NB4 (cell line): ENCODE measurements at regions not wholly inside any gene's neighbourhood (a gene's known extent, or its start where the extent isn't known, plus 50 kb on each side); places are given as distances from the start of the nearest gene placed in this dataset.

Source experiments
- DNase-seq: peaks from one replicate; pipeline ENCODE4 v3.0.0; 2010; ENCODE audit warnings: low read depth
- H3K4me3 ChIP-seq: one replicate; pipeline ENCODE4 v1.5.1; 2011; ENCODE audit warnings: mild to moderate bottlenecking, low read depth, low read length, moderate library complexity
- MYC ChIP-seq: IDR thresholded peaks from 2 replicates; pipeline ENCODE4 v1.6.1; 2011; ENCODE audit warnings: low read depth, low read length
- POLR2A ChIP-seq: IDR thresholded peaks from 2 replicates; pipeline ENCODE4 v1.6.1; 2011; ENCODE audit warnings: mild to moderate bottlenecking; ENCODE audit not compliant: insufficient read length; ENCODE audit errors: extremely low read depth
- TF ChIP-seq, protein P1 (sequence below): IDR thresholded peaks from 2 replicates; pipeline ENCODE4 v1.6.1; 2011; ENCODE audit warnings: low read depth, low read length
- TF ChIP-seq, protein P2 (sequence below): IDR thresholded peaks from one replicate; pipeline ENCODE4 v1.5.1; 2012; ENCODE audit warnings: low read depth, low read length

DNA sequence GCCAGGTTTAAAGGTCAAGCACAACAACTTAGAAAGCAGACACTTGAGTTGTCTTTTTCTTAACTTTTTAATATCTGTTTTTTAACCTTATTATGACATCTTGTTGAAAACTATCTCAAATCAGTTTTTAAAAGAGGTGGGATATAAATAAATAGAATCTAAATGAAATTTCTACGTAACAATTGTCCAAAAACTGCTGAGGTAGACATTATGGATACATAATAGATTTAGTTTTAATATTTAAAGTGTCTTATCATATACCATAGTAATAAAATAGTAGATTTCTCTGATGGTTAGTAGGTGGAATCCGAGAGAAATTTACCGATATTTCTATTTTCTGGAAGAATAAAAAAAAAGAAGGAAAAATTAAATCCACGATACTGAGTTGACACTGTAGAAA lies 113.9 kb upstream of the MMS22L start:
- no peak for DNase-seq
- TF ChIP-seq, protein P1, sequence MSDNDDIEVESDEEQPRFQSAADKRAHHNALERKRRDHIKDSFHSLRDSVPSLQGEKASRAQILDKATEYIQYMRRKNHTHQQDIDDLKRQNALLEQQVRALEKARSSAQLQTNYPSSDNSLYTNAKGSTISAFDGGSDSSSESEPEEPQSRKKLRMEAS = no peak
- TF ChIP-seq, protein P2, sequence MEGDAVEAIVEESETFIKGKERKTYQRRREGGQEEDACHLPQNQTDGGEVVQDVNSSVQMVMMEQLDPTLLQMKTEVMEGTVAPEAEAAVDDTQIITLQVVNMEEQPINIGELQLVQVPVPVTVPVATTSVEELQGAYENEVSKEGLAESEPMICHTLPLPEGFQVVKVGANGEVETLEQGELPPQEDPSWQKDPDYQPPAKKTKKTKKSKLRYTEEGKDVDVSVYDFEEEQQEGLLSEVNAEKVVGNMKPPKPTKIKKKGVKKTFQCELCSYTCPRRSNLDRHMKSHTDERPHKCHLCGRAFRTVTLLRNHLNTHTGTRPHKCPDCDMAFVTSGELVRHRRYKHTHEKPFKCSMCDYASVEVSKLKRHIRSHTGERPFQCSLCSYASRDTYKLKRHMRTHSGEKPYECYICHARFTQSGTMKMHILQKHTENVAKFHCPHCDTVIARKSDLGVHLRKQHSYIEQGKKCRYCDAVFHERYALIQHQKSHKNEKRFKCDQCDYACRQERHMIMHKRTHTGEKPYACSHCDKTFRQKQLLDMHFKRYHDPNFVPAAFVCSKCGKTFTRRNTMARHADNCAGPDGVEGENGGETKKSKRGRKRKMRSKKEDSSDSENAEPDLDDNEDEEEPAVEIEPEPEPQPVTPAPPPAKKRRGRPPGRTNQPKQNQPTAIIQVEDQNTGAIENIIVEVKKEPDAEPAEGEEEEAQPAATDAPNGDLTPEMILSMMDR = no peak
- TF ChIP-seq MYC = no peak
- TF ChIP-seq POLR2A = no peak
- no peak overlapping the region for H3K4me3 ChIP-seq

DNA sequence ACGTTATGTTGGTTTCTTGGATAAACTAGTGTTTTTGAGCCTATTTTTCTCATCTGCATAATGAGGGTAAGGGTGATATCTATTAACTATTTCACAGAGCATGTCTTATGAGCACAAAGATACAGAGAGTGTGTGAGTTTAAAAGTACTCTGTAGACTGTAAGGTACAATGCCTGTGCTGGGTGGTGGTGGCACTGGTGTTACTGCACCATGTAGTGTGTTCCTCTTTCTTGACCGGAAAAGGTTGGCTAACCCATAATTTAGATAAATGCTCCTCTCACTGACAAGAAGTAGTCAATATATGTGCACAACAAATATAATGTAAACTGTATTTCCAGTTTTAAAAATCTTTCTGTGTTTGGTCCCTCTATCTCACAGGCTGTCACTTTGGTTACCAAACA lies 116.2 kb upstream of the MMS22L start:
- no peak overlapping the region for H3K4me3 ChIP-seq
- TF ChIP-seq, protein P2 = no peak
- TF ChIP-seq MYC (no peak), POLR2A (no peak)
- TF ChIP-seq, protein P1 = no peak
- DNase-seq = peak; percentile 28

DNA sequence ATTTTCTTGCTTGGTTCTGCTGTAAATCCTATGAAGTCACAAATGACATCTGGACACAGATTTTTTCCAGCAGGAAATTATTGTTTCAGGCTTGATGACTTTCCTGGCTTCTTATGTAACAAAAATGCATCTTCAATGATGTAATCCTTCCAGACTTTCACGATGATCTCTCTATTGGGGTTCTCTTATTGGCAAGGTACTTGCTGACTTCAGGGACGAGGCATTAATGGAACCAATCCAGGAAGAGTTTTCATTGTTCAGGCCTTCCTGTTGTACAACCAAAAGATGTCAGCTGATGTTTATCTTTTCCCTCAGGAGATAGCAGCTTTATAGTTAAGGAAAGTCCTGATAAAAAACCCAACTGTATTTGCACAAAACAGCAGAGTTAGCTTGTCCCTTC lies 118.5 kb upstream of the MMS22L start:
- DNase-seq = no peak
- TF ChIP-seq, protein P1 = no peak
- no peak for TF ChIP-seq MYC
- TF ChIP-seq, protein P2 = no peak
- TF ChIP-seq POLR2A = no peak
- H3K4me3 ChIP-seq = no peak overlapping the region

DNA sequence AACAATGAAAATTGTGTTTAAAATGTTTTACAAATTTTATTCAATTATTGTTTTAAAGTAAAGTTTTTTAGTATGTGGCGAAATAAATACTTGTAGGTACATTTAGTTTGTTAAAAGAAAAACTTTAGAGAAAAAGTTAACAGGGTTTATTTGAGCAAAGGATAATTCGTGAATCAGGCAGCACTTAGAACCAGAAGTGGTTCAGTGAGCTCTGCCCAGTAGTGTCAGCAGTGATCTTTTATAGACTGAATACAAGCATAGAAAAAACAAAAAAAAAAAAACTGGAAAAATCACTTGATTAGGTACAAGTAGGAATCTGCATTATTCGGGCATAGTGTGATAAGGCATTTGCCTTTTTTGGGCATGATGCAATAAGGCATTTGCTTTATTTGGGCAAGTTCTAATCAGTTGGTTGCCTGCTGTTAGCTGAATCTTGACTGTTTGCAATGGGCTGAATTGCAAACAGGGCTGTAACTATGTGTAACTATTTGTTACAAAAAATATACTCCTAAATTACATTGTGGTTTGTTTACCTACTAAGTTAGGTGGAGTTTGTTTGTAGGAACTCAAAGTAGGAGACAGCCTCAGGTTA lies 122.9 kb upstream of the MMS22L start:
- peak; percentile 2 for DNase-seq
- TF ChIP-seq, protein P2 = no peak
- TF ChIP-seq POLR2A (no peak), MYC (no peak)
- TF ChIP-seq, protein P1 = no peak
- no peak overlapping the region for H3K4me3 ChIP-seq

DNA sequence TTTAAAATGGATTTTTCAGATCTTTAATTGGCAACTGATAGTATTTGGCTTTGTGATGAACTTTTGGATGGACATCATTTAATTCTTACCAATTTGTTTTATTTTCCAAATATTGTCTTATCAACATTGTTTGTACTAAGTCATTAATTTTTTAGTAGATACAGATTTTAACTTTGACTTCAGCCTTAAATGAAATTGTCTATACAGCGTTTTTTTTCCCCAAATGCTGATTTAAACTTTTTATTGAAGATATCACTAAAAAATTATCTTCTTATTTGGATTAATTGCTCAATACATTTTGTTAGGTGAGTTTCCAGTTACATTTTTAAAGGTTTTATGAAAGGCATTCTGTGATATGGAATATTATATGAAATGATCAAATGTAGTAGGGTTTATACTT lies 123.6 kb upstream of the MMS22L start:
- DNase-seq = no peak
- no peak overlapping the region for H3K4me3 ChIP-seq
- TF ChIP-seq POLR2A = no peak
- TF ChIP-seq, protein P2 = no peak
- TF ChIP-seq, protein P1 = no peak
- no peak for TF ChIP-seq MYC

DNA sequence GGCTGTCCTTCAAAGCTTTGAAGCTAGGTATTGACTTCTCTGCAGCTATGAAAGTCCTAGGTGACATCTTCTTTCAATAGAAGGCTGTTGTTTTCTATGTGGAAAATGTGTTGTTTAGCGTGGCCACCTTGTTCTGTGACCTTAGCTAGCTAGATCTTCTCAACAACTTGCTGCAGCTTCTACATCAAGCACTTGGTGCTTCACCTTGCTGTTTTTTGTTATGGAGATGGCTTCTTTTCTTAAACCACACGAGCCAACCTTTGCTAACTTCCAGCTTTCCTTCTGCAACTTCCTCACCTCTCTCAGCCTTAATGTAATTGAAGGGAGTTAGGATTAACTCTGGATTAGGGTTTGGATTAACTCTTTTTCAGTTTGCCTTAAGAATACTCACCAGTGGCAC lies 128.6 kb upstream of the MMS22L start:
- no peak for DNase-seq
- TF ChIP-seq, protein P2 = no peak
- TF ChIP-seq POLR2A = no peak
- H3K4me3 ChIP-seq = no peak overlapping the region
